ENCODE measurements at regions not wholly inside any gene's neighbourhood (a gene's known extent, or its start where the extent isn't known, plus 50 kb on each side); places are given as distances from the start of the nearest gene placed in this dataset.
"Not testable (repeated sequence)": the region's sequence is repeated elsewhere in the genome, so short reads cannot be mapped to it uniquely, and the experiment has no call there.

GRCh38 chr5:99179206-99179605 is 250.4 kb upstream of the CHD1 start:
- intact Hi-C loops (cut with DNase I): no loop called here
- no peak for TF ChIP-seq POLR2A (IDR thresholded peaks at IDR 0.05)
- TF ChIP-seq, protein P1, sequence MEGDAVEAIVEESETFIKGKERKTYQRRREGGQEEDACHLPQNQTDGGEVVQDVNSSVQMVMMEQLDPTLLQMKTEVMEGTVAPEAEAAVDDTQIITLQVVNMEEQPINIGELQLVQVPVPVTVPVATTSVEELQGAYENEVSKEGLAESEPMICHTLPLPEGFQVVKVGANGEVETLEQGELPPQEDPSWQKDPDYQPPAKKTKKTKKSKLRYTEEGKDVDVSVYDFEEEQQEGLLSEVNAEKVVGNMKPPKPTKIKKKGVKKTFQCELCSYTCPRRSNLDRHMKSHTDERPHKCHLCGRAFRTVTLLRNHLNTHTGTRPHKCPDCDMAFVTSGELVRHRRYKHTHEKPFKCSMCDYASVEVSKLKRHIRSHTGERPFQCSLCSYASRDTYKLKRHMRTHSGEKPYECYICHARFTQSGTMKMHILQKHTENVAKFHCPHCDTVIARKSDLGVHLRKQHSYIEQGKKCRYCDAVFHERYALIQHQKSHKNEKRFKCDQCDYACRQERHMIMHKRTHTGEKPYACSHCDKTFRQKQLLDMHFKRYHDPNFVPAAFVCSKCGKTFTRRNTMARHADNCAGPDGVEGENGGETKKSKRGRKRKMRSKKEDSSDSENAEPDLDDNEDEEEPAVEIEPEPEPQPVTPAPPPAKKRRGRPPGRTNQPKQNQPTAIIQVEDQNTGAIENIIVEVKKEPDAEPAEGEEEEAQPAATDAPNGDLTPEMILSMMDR (IDR thresholded peaks at IDR 0.05): no peak
- 61% methylated on average over 4 of the region's 4 CpGs for WGBS (ENCODE audit: insufficient coverage, low coverage, low lambda C conversion rate, missing lambda C conversion rate)
- H3K27ac ChIP-seq: no peak overlapping the region
- H3K4me3 ChIP-seq: no peak overlapping the region
- no peaks in the 10 kb centered on the region for H3K4me1 ChIP-seq
- ATAC-seq (no peak), DNase-seq (no peak)
- H3K9me3 ChIP-seq: no peaks in the 10 kb centered on the region
- no peaks in the 10 kb centered on the region for H3K36me3 ChIP-seq
- no peaks in the 10 kb centered on the region for H3K27me3 ChIP-seq

DNA sequence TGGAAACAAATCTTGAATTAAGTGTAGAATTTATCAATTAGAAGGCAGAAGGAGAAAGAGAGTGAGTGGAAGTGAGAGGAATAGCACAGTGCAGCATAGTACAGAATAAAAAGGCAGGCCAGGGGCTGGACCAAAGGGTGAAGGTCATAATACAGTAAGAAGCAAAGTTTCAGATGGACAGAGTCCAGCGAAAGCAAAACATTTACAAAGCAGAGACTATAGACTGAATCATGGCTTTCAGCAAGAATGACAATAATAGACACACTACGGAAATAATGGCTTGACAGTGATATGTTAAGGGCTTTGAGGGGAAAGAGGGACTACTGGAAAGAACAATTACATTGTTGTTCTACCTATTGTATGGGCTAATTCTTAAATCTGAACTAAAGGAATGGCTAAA is 249.0 kb upstream of the CHD1 start:
- WGBS (ENCODE audit: insufficient coverage, low coverage, low lambda C conversion rate, missing lambda C conversion rate): 74% methylated on average over 2 of the region's 2 CpGs
- no peak for DNase-seq
- TF ChIP-seq, protein P1 (IDR thresholded peaks at IDR 0.05): no peak
- TF ChIP-seq POLR2A (IDR thresholded peaks at IDR 0.05): no peak

DNA sequence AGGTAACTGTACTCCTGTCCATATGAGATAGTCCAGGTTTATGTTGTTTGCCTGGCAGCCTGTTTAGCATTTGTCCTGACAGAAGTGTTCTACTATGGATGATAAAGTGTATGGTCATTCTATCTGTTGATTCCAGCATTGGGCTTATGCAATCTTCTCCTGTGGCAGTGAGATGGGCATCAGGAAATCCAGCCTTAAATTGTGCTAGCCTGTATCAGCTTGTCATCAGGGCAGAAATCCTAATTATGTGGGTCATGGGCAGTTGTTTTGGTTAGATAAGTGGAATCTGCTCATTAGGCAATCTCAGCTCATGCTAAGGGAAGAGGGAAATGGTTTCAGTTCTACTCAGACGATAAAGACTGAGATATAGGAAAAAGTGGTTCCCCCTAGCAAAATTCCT is 247.4 kb upstream of the CHD1 start:
- DNase-seq (no peak), ATAC-seq (no peak)
- H3K9me3 ChIP-seq: no peaks in the 10 kb centered on the region
- no peaks in the 10 kb centered on the region for H3K27me3 ChIP-seq
- 6% methylated on average over 1 of the region's 1 CpG for WGBS (ENCODE audit: insufficient coverage, low coverage, low lambda C conversion rate, missing lambda C conversion rate)
- no peak overlapping the region for H3K27ac ChIP-seq
- TF ChIP-seq, protein P1 (IDR thresholded peaks at IDR 0.05): no peak
- no peak for TF ChIP-seq POLR2A (IDR thresholded peaks at IDR 0.05)
- H3K36me3 ChIP-seq: no peaks in the 10 kb centered on the region
- intact Hi-C loops (cut with DNase I): no loop called here
- H3K4me1 ChIP-seq: no peaks in the 10 kb centered on the region
- no peak overlapping the region for H3K4me3 ChIP-seq

More for the DNA sequence above, 249.0 kb upstream of the CHD1 start:
- Histone ChIP-seq H3K36me3 (no peaks in the 10 kb centered on the region), H3K27me3 (no peaks in the 10 kb centered on the region), H3K4me1 (no peaks in the 10 kb centered on the region), H3K9me3 (no peaks in the 10 kb centered on the region), H3K27ac (no peak overlapping the region), H3K4me3 (no peak overlapping the region)
- intact Hi-C loops (cut with DNase I): no loop called here
- ATAC-seq: no peak

- Histone ChIP-seq H3K4me1 (no peaks in the 10 kb centered on the region), H3K27me3 (no peaks in the 10 kb centered on the region), H3K9me3 (no peaks in the 10 kb centered on the region), H3K36me3 (no peaks in the 10 kb centered on the region), H3K27ac (no peak overlapping the region), H3K4me3 (no peak overlapping the region)
- ATAC-seq (no peak), DNase-seq (no peak)
- intact Hi-C loops (cut with DNase I): no loop called here
- WGBS (ENCODE audit: insufficient coverage, low coverage, low lambda C conversion rate, missing lambda C conversion rate): 42% methylated on average over 3 of the region's 3 CpGs
- TF ChIP-seq POLR2A (IDR thresholded peaks at IDR 0.05): no peak
- TF ChIP-seq, protein P1 (IDR thresholded peaks at IDR 0.05): peak in 2 of 4 donors; percentile 10 to 15
Observed at GRCh38 chr5:99169309-99169708, 240.5 kb upstream of the CHD1 start.

DNA sequence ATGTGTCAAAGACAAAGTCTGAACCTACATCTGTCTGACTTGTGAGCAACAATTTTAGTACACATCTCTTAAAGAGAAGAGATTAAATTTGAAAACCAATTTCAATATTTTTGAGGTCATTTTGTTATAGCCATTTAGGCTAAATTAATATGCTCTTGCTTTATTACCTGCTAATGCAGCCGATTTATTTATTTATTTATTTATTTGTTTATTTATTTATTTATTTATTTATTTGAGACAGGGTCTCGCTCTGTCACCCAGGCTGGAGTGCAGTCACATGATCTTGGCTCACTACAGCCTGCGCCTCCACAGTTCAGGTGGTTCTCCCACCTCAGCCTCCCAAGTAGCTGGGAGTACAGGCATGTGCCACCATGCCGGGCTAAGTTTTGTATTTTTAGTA is 232.7 kb upstream of the CHD1 start:
- H3K27me3 ChIP-seq; H3K36me3 ChIP-seq; ATAC-seq; H3K4me1 ChIP-seq; H3K4me3 ChIP-seq; H3K27ac ChIP-seq; H3K9me3 ChIP-seq; DNase-seq; intact Hi-C loops (cut with DNase I): not testable (repeated sequence)
- WGBS (ENCODE audit: insufficient coverage, low coverage, low lambda C conversion rate, missing lambda C conversion rate): 79% methylated on average over 4 of the region's 4 CpGs
